H1 (cell line): ENCODE measurements at regions not wholly inside any gene's neighbourhood (a gene's known extent, or its start where the extent isn't known, plus 50 kb on each side); places are given as distances from the start of the nearest gene placed in this dataset.

Source experiments
- CTCF ChIA-PET: fragments of 300-600 bp; sonication (Branson Sonifier 250); formaldehyde crosslinking; loops from one replicate; lab custom pipeline; 2021; ENCODE audit not compliant: partially characterized antibody; lab: Charles Lee
- POLR2A ChIA-PET: fragments of 300-600 bp; sonication (Branson Sonifier 250); formaldehyde crosslinking; loops from one replicate; lab custom pipeline; 2021; ENCODE audit warnings: inconsistent platforms; ENCODE audit not compliant: partially characterized antibody; lab: Charles Lee
- DNase-seq, 2 experiments: peaks; one replicate each; pipeline versions ENCODE4 v3.0.0 to v3.0.0-alpha.2; 2010 to 2022; ENCODE audit warnings: low spot score in 2 of 2, low read depth in 1 of 2, mixed read lengths in 1 of 2
- FAIRE-seq: peaks from 2 replicates; lab custom pipeline; 2011; peaks lifted over from hg19 to GRCh38; lab: Jason Lieb, UNC
- H2AFZ ChIP-seq: 2 replicates; pipeline ENCODE4 v1.8.1; 2012; ENCODE audit warnings: low read length, inconsistent platforms
- H2AK5ac ChIP-seq: 2 replicates; pipeline ENCODE4 v1.6.1; 2013; ENCODE audit warnings: low read depth, low read length
- H2BK120ac ChIP-seq: replicated peaks from 2 replicates; pipeline ENCODE3; 2013; ENCODE audit warnings: low read depth, low read length, inconsistent platforms
- H2BK12ac ChIP-seq: 2 replicates; pipeline ENCODE4 v1.6.1; 2013; ENCODE audit warnings: low read depth, low read length
- H2BK15ac ChIP-seq: 2 replicates; pipeline ENCODE4 v1.6.1; 2013; ENCODE audit warnings: low read length
- H2BK20ac ChIP-seq: 2 replicates; pipeline ENCODE4 v1.6.1; 2013; ENCODE audit warnings: low read length
- H2BK5ac ChIP-seq: 2 replicates; pipeline ENCODE4 v1.6.1; 2013; ENCODE audit warnings: low read depth, low read length
- H3K14ac ChIP-seq: 2 replicates; pipeline ENCODE4 v1.6.1; 2013; ENCODE audit warnings: inconsistent platforms; ENCODE audit not compliant: insufficient read length
- H3K18ac ChIP-seq: 2 replicates; pipeline ENCODE4 v1.6.1; 2013; ENCODE audit warnings: low read length; ENCODE audit errors: extremely low read depth
- H3K23ac ChIP-seq: 2 replicates; pipeline ENCODE4 v1.6.1; 2013; ENCODE audit warnings: inconsistent platforms; ENCODE audit not compliant: insufficient read length
- H3K23me2 ChIP-seq: 2 replicates; pipeline ENCODE4 v1.6.1; 2013; ENCODE audit warnings: low read depth, low read length
- H3K27ac ChIP-seq: 2 replicates; pipeline ENCODE4 v1.6.1; 2011; ENCODE audit warnings: low read depth, low read length, inconsistent platforms
- H3K27me3 ChIP-seq, 4 experiments: replicated peaks in 1 of 4; 1 replicate in 1 of 4; 2 replicates in 3 of 4; pipeline versions ENCODE4 v1.6.1 to v1.8.1; 2011 to 2013; ENCODE audit warnings: low read length in 3 of 4, mild to moderate bottlenecking in 3 of 4, inconsistent platforms in 2 of 4, mixed read lengths in 2 of 4, moderate library complexity in 1 of 4; ENCODE audit not compliant: control insufficient read depth in 3 of 4, insufficient read depth in 3 of 4; ENCODE audit errors: extremely low read depth in 1 of 4
- H3K36me3 ChIP-seq, 4 experiments: 2 replicates each; pipeline versions ENCODE4 v1.6.1 to v1.8.1; 2011 to 2013; ENCODE audit warnings: mild to moderate bottlenecking in 4 of 4, low read length in 3 of 4, moderate library complexity in 2 of 4, control low read depth in 1 of 4, inconsistent platforms in 1 of 4; ENCODE audit not compliant: insufficient read depth in 4 of 4, control insufficient read depth in 2 of 4
- H3K4ac ChIP-seq: replicated peaks from 2 replicates; pipeline ENCODE3; 2013; ENCODE audit warnings: low read length, low read depth, mixed read lengths, inconsistent platforms; ENCODE audit not compliant: insufficient read length
- H3K4me1 ChIP-seq, 4 experiments: replicated peaks in 1 of 4; 1 replicate in 1 of 4; 2 replicates in 3 of 4; pipeline versions ENCODE4 v1.6.1 to v1.8.1; 2011 to 2013; ENCODE audit warnings: low read length in 3 of 4, inconsistent platforms in 2 of 4, mixed read lengths in 1 of 4; ENCODE audit not compliant: insufficient read depth in 4 of 4, control insufficient read depth in 3 of 4
- H3K4me2 ChIP-seq, 2 experiments: 2 replicates each; pipeline versions ENCODE4 v1.6.1 to v1.8.1; 2011 to 2013; ENCODE audit warnings: low read depth in 2 of 2, low read length in 2 of 2, control low read depth in 1 of 2, inconsistent platforms in 1 of 2, mild to moderate bottlenecking in 1 of 2; ENCODE audit not compliant: insufficient read depth in 1 of 2
- H3K4me3 ChIP-seq, 4 experiments: fragments of 200-600, 300-600 bp in 1 of 4; sonication (generic), shearing (Covaris generic), sonication (Bioruptor Twin) in 1 of 4; 2 replicates each; pipeline versions ENCODE4 v1.5.1 to v1.8.1; 2011 to 2016; ENCODE audit warnings: low read length in 4 of 4, low read depth in 3 of 4, control low read depth in 2 of 4, inconsistent platforms in 2 of 4, mild to moderate bottlenecking in 2 of 4, mixed read lengths in 1 of 4, moderate library complexity in 1 of 4; ENCODE audit not compliant: insufficient read depth in 2 of 4; ENCODE audit errors: extremely low read depth in 1 of 4
- H3K56ac ChIP-seq: replicated peaks from 2 replicates; pipeline ENCODE3; 2013; ENCODE audit warnings: low read depth, mild to moderate bottlenecking, mixed read lengths, low read length, inconsistent platforms; ENCODE audit not compliant: insufficient read length
- H3K79me1 ChIP-seq: 2 replicates; pipeline ENCODE4 v1.6.1; 2013; ENCODE audit warnings: low read depth, low read length, control low read depth
- H3K79me2 ChIP-seq, 2 experiments: 2 replicates each; pipeline versions ENCODE4 v1.6.1 to v1.8.1; 2012 to 2013; ENCODE audit warnings: low read length in 2 of 2, mild to moderate bottlenecking in 2 of 2, inconsistent platforms in 1 of 2; ENCODE audit not compliant: insufficient read depth in 2 of 2, control insufficient read depth in 1 of 2
- H3K9ac ChIP-seq, 4 experiments: replicated peaks in 1 of 4; 1 replicate in 1 of 4; 2 replicates in 3 of 4; pipeline versions ENCODE4 v1.6.1 to v1.8.1; 2011 to 2013; ENCODE audit warnings: low read depth in 3 of 4, low read length in 3 of 4, control low read depth in 2 of 4, mild to moderate bottlenecking in 2 of 4, moderate library complexity in 2 of 4, inconsistent platforms in 1 of 4; ENCODE audit errors: extremely low read depth in 1 of 4
- H3K9me3 ChIP-seq, 2 experiments: 2 replicates each; pipeline versions ENCODE4 v1.6.1 to v1.8.1; 2012 to 2013; ENCODE audit warnings: mild to moderate bottlenecking in 2 of 2, moderate library complexity in 2 of 2, control low read depth in 1 of 2, inconsistent platforms in 1 of 2, low read depth in 1 of 2, low read length in 1 of 2, mixed read lengths in 1 of 2; ENCODE audit not compliant: insufficient read depth in 2 of 2
- H4K20me1 ChIP-seq, 2 experiments: replicated peaks in 1 of 2; 2 replicates each; pipeline versions ENCODE3 to v1.8.1; 2011 to 2013; ENCODE audit warnings: inconsistent platforms in 2 of 2, low read length in 2 of 2, mild to moderate bottlenecking in 1 of 2; ENCODE audit not compliant: insufficient read depth in 2 of 2, control insufficient read depth in 1 of 2
- H4K5ac ChIP-seq: 2 replicates; pipeline ENCODE4 v1.6.1; 2013; ENCODE audit warnings: low read length, low read depth, mixed read lengths, inconsistent platforms; ENCODE audit not compliant: insufficient read length
- H4K8ac ChIP-seq: 2 replicates; pipeline ENCODE4 v1.8.0; 2013; ENCODE audit warnings: mild to moderate bottlenecking, moderate library complexity, low read length, inconsistent platforms; ENCODE audit not compliant: insufficient read depth; ENCODE audit errors: extremely low read depth
- H4K91ac ChIP-seq: replicated peaks from 2 replicates; pipeline ENCODE3; 2013; ENCODE audit warnings: low read length, mixed read lengths, inconsistent platforms; ENCODE audit not compliant: insufficient read length
- CEBPB ChIP-seq: IDR thresholded peaks from 2 replicates; pipeline ENCODE4 v1.6.1; 2012; ENCODE audit warnings: low read depth, low read length
- RBBP5 ChIP-seq: IDR thresholded peaks from 2 replicates; pipeline ENCODE4 v1.7.1; 2012; ENCODE audit warnings: low read depth, mild to moderate bottlenecking, inconsistent platforms, low read length, moderate library complexity, borderline replicate concordance
- SAP30 ChIP-seq: fragments of 300-600 bp; sonication (generic); IDR thresholded peaks from 2 replicates; pipeline ENCODE4 v1.7.1; 2012; ENCODE audit warnings: low read length, moderate library complexity, mild to moderate bottlenecking, inconsistent platforms; ENCODE audit not compliant: insufficient read depth, insufficient replicate concordance
- TAF1 ChIP-seq: IDR thresholded peaks from 2 replicates; pipeline ENCODE4 v1.6.1; 2011; ENCODE audit warnings: mild to moderate bottlenecking, low read depth, low read length
- YY1 ChIP-seq: IDR thresholded peaks from 2 replicates; pipeline ENCODE4 v1.6.1; 2011; ENCODE audit warnings: low read depth, mild to moderate bottlenecking, low read length
- WGBS, 2 experiments: shearing (Covaris generic) in 1 of 2; methylation state at CpG; one replicate each; pipeline versions ENCODE4 v1.1.6 to v1.1.7; 2013 to 2015; ENCODE audit warnings: low lambda C conversion rate in 2 of 2, mixed read lengths in 2 of 2, inconsistent platforms in 1 of 2, low coverage in 1 of 2, missing lambda C conversion rate in 1 of 2; ENCODE audit not compliant: insufficient replicate concordance in 2 of 2, insufficient coverage in 1 of 2, insufficient read length in 1 of 2; ENCODE audit errors: extremely low coverage in 1 of 2, missing lambda C conversion rate in 1 of 2; 5-methylcytosine and 5-hydroxymethylcytosine counted together

DNA sequence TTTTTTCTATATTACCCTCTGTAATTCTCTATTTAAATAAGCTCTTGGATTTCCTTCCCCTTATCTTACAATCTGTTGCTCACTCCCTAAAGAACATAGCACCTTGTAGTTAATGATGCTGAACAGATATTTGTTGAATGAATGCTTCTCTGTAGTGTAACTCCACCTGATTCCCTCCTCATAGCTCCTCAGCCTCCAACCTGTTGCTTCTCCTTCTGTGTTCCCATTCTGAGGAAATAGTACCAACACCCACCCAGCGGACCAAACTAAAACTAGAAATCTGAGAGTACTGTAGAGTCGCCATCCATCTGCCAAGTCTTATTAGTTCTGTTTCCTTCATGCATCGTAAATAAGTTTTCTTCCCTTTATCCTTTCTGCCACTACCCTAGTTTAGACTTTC, 55.5 kb upstream of the GNB4 start:
- Histone ChIP-seq H3K23ac (no peak overlapping the region), H2AFZ (no peak overlapping the region), H3K14ac (no peak overlapping the region), H4K8ac (no peak overlapping the region), H3K79me2 (no peaks in the 10 kb centered on the region), H2BK20ac (no peak overlapping the region), H4K20me1 (no peaks in the 10 kb centered on the region), H2BK12ac (no peak overlapping the region), H3K9ac (no peak overlapping the region), H3K9me3 (no peaks in the 10 kb centered on the region), H3K4ac (no peak overlapping the region), H2BK15ac (no peak overlapping the region), H2AK5ac (no peak overlapping the region), H3K27me3 (no peaks in the 10 kb centered on the region), H4K5ac (no peak overlapping the region), H3K36me3 (no peaks in the 10 kb centered on the region), H3K79me1 (no peaks in the 10 kb centered on the region), H2BK5ac (no peak overlapping the region), H3K27ac (no peak overlapping the region), H3K18ac (no peak overlapping the region), H3K23me2 (no peaks in the 10 kb centered on the region), H3K4me1 (no peaks in the 10 kb centered on the region), H3K4me2 (no peak overlapping the region), H2BK120ac (no peak overlapping the region), H3K4me3 (no peak overlapping the region), H3K56ac (no peak overlapping the region), H4K91ac (no peak overlapping the region)
- FAIRE-seq, result no peak
- WGBS, 2 experiments, result 86% methylated on average over 3 of the region's 3 CpGs; no CpG with 5 or more reads in 1 of the 2 experiments
- DNase-seq, result no peak
- no peak for TF ChIP-seq CEBPB
- no peak for TF ChIP-seq SAP30
- no peak for TF ChIP-seq RBBP5
- TF ChIP-seq TAF1, result no peak
- no peak for TF ChIP-seq YY1
- ChIA-PET POLR2A (no interaction called here), CTCF (no interaction called here)
